Panc1 (cell line): ENCODE measurements at regions not wholly inside any gene's neighbourhood (a gene's known extent, or its start where the extent isn't known, plus 50 kb on each side); places are given as distances from the start of the nearest gene placed in this dataset.

Experiments used
- ATAC-seq: fragments of 200-7000 bp; cut with Tn5 transposase; 2 replicates; pipeline ENCODE4 v1.9.1; 2020; ENCODE audit warnings: mild to moderate bottlenecking, moderate library complexity
- BruUV-seq: library from RNA; stranded (reverse); fragments of 400-500 nt; replicated peaks from 2 replicates; lab custom pipeline; 2021; lab: Mats Ljungman, UMichigan
- CTCF ChIA-PET: fragments of 300-600 bp; sonication (Branson Sonifier 250); formaldehyde crosslinking; loops from one replicate; lab custom pipeline; 2022; ENCODE audit warnings: antibody characterized with exemption; lab: Charles Lee
- POLR2A ChIA-PET: fragments of 300-600 bp; sonication (Branson Sonifier 250); formaldehyde crosslinking; loops from one replicate; lab custom pipeline; 2022; ENCODE audit warnings: antibody characterized with exemption; lab: Charles Lee
- DNase-seq: peaks from one replicate; pipeline ENCODE4 v3.0.0-alpha.2; 2010; ENCODE audit warnings: low read depth, low spot score
- H3K27ac ChIP-seq: 2 replicates; pipeline ENCODE4 v1.5.1; 2011; ENCODE audit warnings: mild to moderate bottlenecking, low read length, inconsistent platforms
- H3K27me3 ChIP-seq: fragments of 200-500 bp; sonication (Bioruptor generic); 2 replicates; pipeline ENCODE4 v1.6.0; 2014; ENCODE audit warnings: low read length, inconsistent platforms; ENCODE audit not compliant: control insufficient read depth, insufficient read depth
- H3K36me3 ChIP-seq: fragments of 200-500 bp; sonication (Bioruptor generic); 2 replicates; pipeline ENCODE4 v1.5.1; 2014; ENCODE audit warnings: inconsistent platforms, mild to moderate bottlenecking, low read length, moderate library complexity; ENCODE audit not compliant: control insufficient read depth, insufficient read depth
- H3K4me1 ChIP-seq: 2 replicates; pipeline ENCODE4 v1.5.1; 2011; ENCODE audit warnings: inconsistent platforms, mild to moderate bottlenecking, low read length, moderate library complexity; ENCODE audit not compliant: control insufficient read depth, insufficient read depth
- H3K4me3 ChIP-seq, 2 experiments: 2 replicates each; pipeline ENCODE4 v1.5.1; 2011 to 2012; ENCODE audit warnings: low read depth in 2 of 2, low read length in 2 of 2, mild to moderate bottlenecking in 2 of 2, inconsistent platforms in 1 of 2, moderate library complexity in 1 of 2
- H3K9me3 ChIP-seq: fragments of 200-500 bp; sonication (Bioruptor generic); 2 replicates; pipeline ENCODE4 v1.5.1; 2014; ENCODE audit warnings: low read depth, mild to moderate bottlenecking, inconsistent platforms, low read length, moderate library complexity; ENCODE audit not compliant: control insufficient read depth, insufficient read depth
- CTCF ChIP-seq: fragments of 450-650 bp; IDR thresholded peaks from 2 replicates; pipeline ENCODE4 v1.5.1; 2017; ENCODE audit warnings: mild to moderate bottlenecking
- POLR2AphosphoS5 ChIP-seq: IDR thresholded peaks from 2 replicates; pipeline ENCODE4 v1.6.1; 2012; ENCODE audit warnings: mild to moderate bottlenecking, low read depth, low read length, moderate library complexity
- REST ChIP-seq, 2 experiments: IDR thresholded peaks; 2 replicates each; pipeline ENCODE4 v1.6.1; 2011 to 2012; ENCODE audit warnings: low read depth in 2 of 2, control low read depth in 1 of 2, low read length in 1 of 2, mild to moderate bottlenecking in 1 of 2, moderate library complexity in 1 of 2; ENCODE audit not compliant: insufficient read depth in 1 of 2
- SIN3A ChIP-seq: IDR thresholded peaks from 2 replicates; pipeline ENCODE4 v1.6.1; 2012; ENCODE audit warnings: low read depth, mild to moderate bottlenecking, low read length, moderate library complexity, borderline replicate concordance; ENCODE audit not compliant: insufficient read depth
- TCF7L2 ChIP-seq: IDR thresholded peaks from 2 replicates; pipeline ENCODE4 v1.6.1; 2011; ENCODE audit warnings: mild to moderate bottlenecking, low read depth, low read length, inconsistent platforms
- in situ Hi-C: cut with HindIII; loops from 2 replicates; pipeline ENCODE4 v1.10.0; 2016; ENCODE audit warnings: low sequenced_read_pairs, low pct_unique_long_range_greater_than_20kb
- intact Hi-C: fragments of 100-400 bp; cut with micrococcal nuclease; formaldehyde crosslinking; loops from one replicate; pipeline ENCODE4 v1.10.0; 2022; ENCODE audit not compliant: unreplicated experiment

GRCh38 chr4:60344908-60345307 is 855.2 kb upstream of the ADGRL3 start:
- CTCF ChIA-PET = no interaction called here
- intact Hi-C loops (no loop called here), in situ Hi-C loops (no loop called here)
- no peaks in the 10 kb centered on the region for H3K9me3 ChIP-seq
- H3K27ac ChIP-seq = no peak overlapping the region
- POLR2A ChIA-PET = no interaction called here
- DNase-seq (no peak), ATAC-seq (no peak)
- H3K4me1 ChIP-seq = no peaks in the 10 kb centered on the region
- BruUV-seq = no TSS peak
- TF ChIP-seq REST (IDR thresholded peaks at IDR 0.05; ENCODE audit: insufficient read depth in 1 of 2, low read depth in 2 of 2, low read length in 1 of 2) = no peak
- no peak for TF ChIP-seq POLR2AphosphoS5
- no peak for TF ChIP-seq CTCF
- no peak for TF ChIP-seq TCF7L2
- TF ChIP-seq SIN3A = no peak
- no peaks in the 10 kb centered on the region for H3K36me3 ChIP-seq
- no peak overlapping the region for H3K4me3 ChIP-seq
- no peaks in the 10 kb centered on the region for H3K27me3 ChIP-seq

DNA sequence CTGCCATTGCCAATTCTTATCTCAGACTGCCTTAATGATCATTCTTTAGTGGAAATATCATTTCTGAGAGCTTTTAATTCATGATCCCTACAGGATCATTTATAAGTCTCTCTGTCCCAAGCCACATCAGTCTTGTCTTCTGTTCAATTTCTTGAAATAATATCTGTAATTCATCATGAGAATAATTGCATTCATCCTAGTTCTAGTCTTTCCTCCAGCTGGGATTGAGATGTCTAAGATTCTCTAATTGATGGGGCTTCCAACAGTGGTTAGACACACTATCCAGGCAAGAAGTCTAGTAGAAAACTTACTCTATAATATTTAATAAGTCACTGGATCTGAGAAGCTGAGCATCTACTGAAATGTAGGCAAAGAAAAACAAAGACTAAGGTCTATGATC is 854.7 kb upstream of the ADGRL3 start:
- no TSS peak for BruUV-seq
- no peak overlapping the region for H3K4me3 ChIP-seq
- no peaks in the 10 kb centered on the region for H3K9me3 ChIP-seq
- ChIA-PET CTCF (no interaction called here), POLR2A (no interaction called here)
- no peak for ATAC-seq
- TF ChIP-seq POLR2AphosphoS5 (no peak), CTCF (no peak), REST (IDR thresholded peaks at IDR 0.05; ENCODE audit: insufficient read depth in 1 of 2, low read depth in 2 of 2, low read length in 1 of 2) (no peak), SIN3A (no peak), TCF7L2 (no peak)
- H3K27me3 ChIP-seq = no peaks in the 10 kb centered on the region
- in situ Hi-C loops (no loop called here), intact Hi-C loops (no loop called here)
- no peak overlapping the region for H3K27ac ChIP-seq
- DNase-seq = no peak
- no peaks in the 10 kb centered on the region for H3K36me3 ChIP-seq
- no peaks in the 10 kb centered on the region for H3K4me1 ChIP-seq
